ENCODE measurements at regions not wholly inside any gene's neighbourhood (a gene's known extent, or its start where the extent isn't known, plus 50 kb on each side); places are given as distances from the start of the nearest gene placed in this dataset.

DNA sequence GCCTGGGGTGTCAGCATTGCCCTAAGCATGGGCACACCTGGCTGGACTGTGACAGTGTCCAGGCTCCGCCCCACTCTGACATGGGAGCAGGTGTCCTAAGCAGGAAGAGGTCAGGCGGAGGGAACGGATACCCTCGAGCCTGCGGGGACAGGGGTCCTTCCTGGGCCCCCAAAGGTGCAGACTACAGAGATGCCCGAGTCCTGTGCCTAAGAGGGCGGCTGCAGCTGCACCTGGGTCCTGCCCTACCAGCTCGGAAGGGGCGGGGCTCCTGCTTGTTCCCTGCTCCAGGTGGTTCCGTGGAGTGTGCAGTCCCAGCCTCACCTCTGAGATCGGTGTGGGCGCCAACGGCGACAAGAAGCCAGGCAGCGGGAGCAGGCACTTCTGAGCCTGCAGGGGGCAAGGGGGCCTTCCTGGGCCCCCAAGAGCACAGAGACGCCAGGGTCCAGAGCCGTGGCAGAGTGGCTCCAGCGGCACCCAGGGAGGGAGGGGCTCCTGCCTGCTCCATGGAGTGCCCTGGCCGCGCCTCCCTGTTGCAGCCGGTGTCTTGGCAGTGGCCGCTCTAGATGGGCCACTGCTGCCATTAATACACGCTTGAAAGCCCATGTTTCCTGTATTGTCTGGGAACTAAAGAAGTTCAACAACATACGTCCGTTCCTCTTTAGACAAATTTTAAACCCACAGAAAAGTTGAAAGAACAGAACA is 64.5 kb upstream of the CACNA2D1 start:
- Mint-ChIP-seq H3K4me1 (no peaks in the 10 kb centered on the region), H3K27me3 (no peaks in the 10 kb centered on the region), H3K27ac (no peak overlapping the region), H3K9me3 (ENCODE audit: insufficient read depth) (peaks cover 6% of the 10 kb centered on the region), H3K4me3 (no peak overlapping the region)
- TF ChIP-seq, protein P1, sequence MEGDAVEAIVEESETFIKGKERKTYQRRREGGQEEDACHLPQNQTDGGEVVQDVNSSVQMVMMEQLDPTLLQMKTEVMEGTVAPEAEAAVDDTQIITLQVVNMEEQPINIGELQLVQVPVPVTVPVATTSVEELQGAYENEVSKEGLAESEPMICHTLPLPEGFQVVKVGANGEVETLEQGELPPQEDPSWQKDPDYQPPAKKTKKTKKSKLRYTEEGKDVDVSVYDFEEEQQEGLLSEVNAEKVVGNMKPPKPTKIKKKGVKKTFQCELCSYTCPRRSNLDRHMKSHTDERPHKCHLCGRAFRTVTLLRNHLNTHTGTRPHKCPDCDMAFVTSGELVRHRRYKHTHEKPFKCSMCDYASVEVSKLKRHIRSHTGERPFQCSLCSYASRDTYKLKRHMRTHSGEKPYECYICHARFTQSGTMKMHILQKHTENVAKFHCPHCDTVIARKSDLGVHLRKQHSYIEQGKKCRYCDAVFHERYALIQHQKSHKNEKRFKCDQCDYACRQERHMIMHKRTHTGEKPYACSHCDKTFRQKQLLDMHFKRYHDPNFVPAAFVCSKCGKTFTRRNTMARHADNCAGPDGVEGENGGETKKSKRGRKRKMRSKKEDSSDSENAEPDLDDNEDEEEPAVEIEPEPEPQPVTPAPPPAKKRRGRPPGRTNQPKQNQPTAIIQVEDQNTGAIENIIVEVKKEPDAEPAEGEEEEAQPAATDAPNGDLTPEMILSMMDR (IDR thresholded peaks at IDR 0.05) = no peak
- TF ChIP-seq EZH2 (IDR thresholded peaks at IDR 0.05; ENCODE audit: borderline replicate concordance, insufficient read depth, low read depth, low read length, poor library complexity, severe bottlenecking) = no peak
- Histone ChIP-seq H3K4me3 (ENCODE audit: control extremely low read depth in 1 of 5, extremely low read depth in 1 of 5, insufficient read depth in 1 of 5, low read depth in 2 of 5, low read length in 4 of 5) (no peak overlapping the region), H3K4me1 (ENCODE audit: control insufficient read depth in 2 of 2, insufficient read depth in 2 of 2, low read length in 2 of 2) (no peaks in the 10 kb centered on the region), H3K9ac (ENCODE audit: low read length) (no peak overlapping the region), H3K9me3 (ENCODE audit: control extremely low read depth in 1 of 3, control insufficient read depth in 2 of 3, insufficient read depth in 1 of 3, low read length in 2 of 3) (peaks cover 0 to 21% (median 0%) of the 10 kb centered on the region in 3 donors), H4K20me1 (ENCODE audit: control insufficient read depth, insufficient read depth, low read length, poor library complexity, severe bottlenecking) (no peaks in the 10 kb centered on the region), H2AFZ (ENCODE audit: insufficient read depth, low read depth, low read length, poor library complexity, severe bottlenecking) (no peak overlapping the region), H3K27me3 (replicated peaks in 1 of 4; ENCODE audit: control extremely low read depth in 1 of 4, control insufficient read depth in 3 of 4, insufficient read depth in 4 of 4, low read length in 3 of 4) (no peaks in the 10 kb centered on the region), H3K27ac (ENCODE audit: low read length in 2 of 2) (no peak overlapping the region), H3K36me3 (replicated peaks in 1 of 2; ENCODE audit: control extremely low read depth in 1 of 2, control insufficient read depth in 1 of 2, extremely low read depth in 1 of 2, insufficient read depth in 2 of 2, low read length in 1 of 2) (no peaks in the 10 kb centered on the region), H3K4me2 (replicated peaks; ENCODE audit: low read depth, low read length, poor library complexity, severe bottlenecking) (no peak overlapping the region), H3K79me2 (ENCODE audit: control insufficient read depth, insufficient read depth, low read length) (no peaks in the 10 kb centered on the region)
- ATAC-seq (ENCODE audit: low read depth) (no peak), DNase-seq (no peak)
- WGBS (ENCODE audit: insufficient coverage) = 45% methylated on average over 23 of the region's 25 CpGs
- CTCF ChIA-PET = no interaction called here
- POLR2A ChIA-PET = no interaction called here
- intact Hi-C loops (cut with micrococcal nuclease) = no loop called here

DNA sequence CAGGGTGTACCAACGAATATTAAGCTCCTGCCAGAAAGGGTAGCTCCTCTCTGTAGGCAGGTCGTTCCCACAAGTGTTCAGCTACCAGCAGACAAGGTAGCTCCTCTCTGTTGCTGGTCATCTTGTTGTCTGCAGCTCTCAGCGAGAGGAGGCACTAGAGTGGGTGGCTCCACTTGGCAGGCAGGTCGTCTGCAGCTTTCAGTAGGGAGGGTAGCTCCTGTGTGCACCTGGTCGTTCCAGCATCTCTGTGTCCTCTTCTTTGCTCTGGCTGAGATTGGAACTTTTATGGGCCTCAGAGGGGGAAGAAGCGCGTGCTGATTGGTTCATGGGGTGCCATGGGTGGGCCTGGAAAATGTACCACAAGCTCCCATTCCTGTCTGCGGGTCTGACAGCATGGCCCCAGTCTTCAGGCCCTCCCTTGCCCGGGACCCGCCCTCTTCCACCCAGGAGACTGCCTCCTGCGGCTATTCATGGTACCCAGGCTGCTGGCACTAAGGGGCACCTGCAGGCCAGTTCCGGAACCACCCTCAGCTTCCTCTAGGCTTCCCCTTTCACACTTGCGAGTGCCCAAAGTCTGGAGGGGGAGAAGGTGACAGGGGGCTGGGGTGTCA is 63.9 kb upstream of the CACNA2D1 start:
- POLR2A ChIA-PET = no interaction called here
- no peak overlapping the region for H3K4me3 Mint-ChIP-seq
- intact Hi-C loops (cut with micrococcal nuclease) = no loop called here
- H3K27ac ChIP-seq (ENCODE audit: low read length in 2 of 2) = no peak overlapping the region
- no peaks in the 10 kb centered on the region for H3K4me1 ChIP-seq (ENCODE audit: control insufficient read depth in 2 of 2, insufficient read depth in 2 of 2, low read length in 2 of 2)
- TF ChIP-seq EZH2 (IDR thresholded peaks at IDR 0.05; ENCODE audit: borderline replicate concordance, insufficient read depth, low read depth, low read length, poor library complexity, severe bottlenecking) = no peak
- TF ChIP-seq, protein P1 (IDR thresholded peaks at IDR 0.05) = no peak
- 79% methylated on average over 10 of the region's 13 CpGs for WGBS (ENCODE audit: insufficient coverage)
- ATAC-seq (ENCODE audit: low read depth) (no peak), DNase-seq (no peak)
- H2AFZ ChIP-seq (ENCODE audit: insufficient read depth, low read depth, low read length, poor library complexity, severe bottlenecking) = no peak overlapping the region
- no peaks in the 10 kb centered on the region for H3K4me1 Mint-ChIP-seq
- no peak overlapping the region for H3K9ac ChIP-seq (ENCODE audit: low read length)
- H3K27ac Mint-ChIP-seq = no peak overlapping the region
- no peaks in the 10 kb centered on the region for H3K27me3 ChIP-seq (replicated peaks in 1 of 4; ENCODE audit: control extremely low read depth in 1 of 4, control insufficient read depth in 3 of 4, insufficient read depth in 4 of 4, low read length in 3 of 4)
- H3K9me3 Mint-ChIP-seq (ENCODE audit: insufficient read depth) = peaks cover 6% of the 10 kb centered on the region
- H3K79me2 ChIP-seq (ENCODE audit: control insufficient read depth, insufficient read depth, low read length) = no peaks in the 10 kb centered on the region
- CTCF ChIA-PET = no interaction called here
- no peak overlapping the region for H3K4me2 ChIP-seq (replicated peaks; ENCODE audit: low read depth, low read length, poor library complexity, severe bottlenecking)
- H3K4me3 ChIP-seq (ENCODE audit: control extremely low read depth in 1 of 5, extremely low read depth in 1 of 5, insufficient read depth in 1 of 5, low read depth in 2 of 5, low read length in 4 of 5) = no peak overlapping the region
- H3K9me3 ChIP-seq (ENCODE audit: control extremely low read depth in 1 of 3, control insufficient read depth in 2 of 3, insufficient read depth in 1 of 3, low read length in 2 of 3) = peaks cover 0 to 21% (median 0%) of the 10 kb centered on the region in 3 donors
- H4K20me1 ChIP-seq (ENCODE audit: control insufficient read depth, insufficient read depth, low read length, poor library complexity, severe bottlenecking) = no peaks in the 10 kb centered on the region
- no peaks in the 10 kb centered on the region for H3K27me3 Mint-ChIP-seq
- no peaks in the 10 kb centered on the region for H3K36me3 ChIP-seq (replicated peaks in 1 of 2; ENCODE audit: control extremely low read depth in 1 of 2, control insufficient read depth in 1 of 2, extremely low read depth in 1 of 2, insufficient read depth in 2 of 2, low read length in 1 of 2)

All from B cell (primary cell).